DOHH2 (cell line): ENCODE measurements at regions not wholly inside any gene's neighbourhood (a gene's known extent, or its start where the extent isn't known, plus 50 kb on each side); places are given as distances from the start of the nearest gene placed in this dataset.

Source experiments
- H3F3A ChIP-seq: fragments of 200-600 bp; sonication (generic), shearing (Covaris generic); 2 replicates; pipeline ENCODE4 v1.6.0; 2016; ENCODE audit warnings: antibody characterized with exemption, mild to moderate bottlenecking; ENCODE audit not compliant: control insufficient read depth, insufficient read depth
- H3K27ac ChIP-seq: fragments of 200-600 bp; sonication (generic); 2 replicates; pipeline ENCODE4 v1.5.1; 2014; ENCODE audit warnings: low read depth, mild to moderate bottlenecking, low read length, moderate library complexity
- H3K27me3 ChIP-seq: fragments of 200-600 bp; sonication (generic); 2 replicates; pipeline ENCODE4 v1.6.1; 2014; ENCODE audit warnings: mild to moderate bottlenecking, low read length, mixed read lengths; ENCODE audit not compliant: control insufficient read depth
- H3K36me3 ChIP-seq: fragments of 200-600 bp; sonication (generic); 2 replicates; pipeline ENCODE4 v1.6.1; 2014; ENCODE audit warnings: mild to moderate bottlenecking, low read length, moderate library complexity, mixed read lengths; ENCODE audit not compliant: control insufficient read depth
- H3K4me1 ChIP-seq: fragments of 200-600 bp; sonication (generic); 2 replicates; pipeline ENCODE4 v1.6.1; 2014; ENCODE audit warnings: mild to moderate bottlenecking, low read length, mixed read lengths; ENCODE audit not compliant: control insufficient read depth
- H3K4me2 ChIP-seq: fragments of 200-600 bp; sonication (generic); 2 replicates; pipeline ENCODE4 v1.6.0; 2014; ENCODE audit warnings: mild to moderate bottlenecking, low read length, moderate library complexity
- H3K4me3 ChIP-seq: fragments of 200-600 bp; sonication (generic); 2 replicates; pipeline ENCODE4 v1.5.1; 2014; ENCODE audit warnings: mild to moderate bottlenecking, low read length, mixed read lengths
- H3K79me2 ChIP-seq: fragments of 200-600 bp; sonication (generic); 2 replicates; pipeline ENCODE4 v1.6.1; 2014; ENCODE audit warnings: mild to moderate bottlenecking, low read length, mixed read lengths; ENCODE audit not compliant: control insufficient read depth
- H3K9me2 ChIP-seq: fragments of 200-600 bp; sonication (generic); replicated peaks from 2 replicates; pipeline ENCODE4 v1.6.1; 2014; ENCODE audit warnings: mild to moderate bottlenecking, low read length, mixed read lengths; ENCODE audit not compliant: control insufficient read depth
- H3K9me3 ChIP-seq: fragments of 200-600 bp; sonication (generic); 2 replicates; pipeline ENCODE4 v1.6.1; 2014; ENCODE audit warnings: antibody characterized with exemption, low read length, mixed read lengths; ENCODE audit not compliant: control insufficient read depth, insufficient read depth
- H4K20me1 ChIP-seq: fragments of 200-600 bp; sonication (generic); 2 replicates; pipeline ENCODE4 v1.6.0; 2014; ENCODE audit warnings: low read depth, mild to moderate bottlenecking, antibody characterized with exemption, low read length, moderate library complexity; ENCODE audit not compliant: control insufficient read depth, insufficient read depth
- CTCF ChIP-seq: fragments of 200-600 bp; sonication (generic); IDR thresholded peaks from one replicate; pipeline ENCODE4 v1.5.1; 2014; ENCODE audit warnings: antibody characterized with exemption, mild to moderate bottlenecking, low read depth, low read length; ENCODE audit not compliant: poor library complexity, severe bottlenecking
- EZH2phosphoT487 ChIP-seq: fragments of 200-600 bp; sonication (generic); IDR thresholded peaks from 2 replicates; pipeline ENCODE4 v1.6.1; 2017; ENCODE audit warnings: borderline replicate concordance, mild to moderate bottlenecking, antibody characterized with exemption, low read length, moderate library complexity, mixed read lengths

DNA sequence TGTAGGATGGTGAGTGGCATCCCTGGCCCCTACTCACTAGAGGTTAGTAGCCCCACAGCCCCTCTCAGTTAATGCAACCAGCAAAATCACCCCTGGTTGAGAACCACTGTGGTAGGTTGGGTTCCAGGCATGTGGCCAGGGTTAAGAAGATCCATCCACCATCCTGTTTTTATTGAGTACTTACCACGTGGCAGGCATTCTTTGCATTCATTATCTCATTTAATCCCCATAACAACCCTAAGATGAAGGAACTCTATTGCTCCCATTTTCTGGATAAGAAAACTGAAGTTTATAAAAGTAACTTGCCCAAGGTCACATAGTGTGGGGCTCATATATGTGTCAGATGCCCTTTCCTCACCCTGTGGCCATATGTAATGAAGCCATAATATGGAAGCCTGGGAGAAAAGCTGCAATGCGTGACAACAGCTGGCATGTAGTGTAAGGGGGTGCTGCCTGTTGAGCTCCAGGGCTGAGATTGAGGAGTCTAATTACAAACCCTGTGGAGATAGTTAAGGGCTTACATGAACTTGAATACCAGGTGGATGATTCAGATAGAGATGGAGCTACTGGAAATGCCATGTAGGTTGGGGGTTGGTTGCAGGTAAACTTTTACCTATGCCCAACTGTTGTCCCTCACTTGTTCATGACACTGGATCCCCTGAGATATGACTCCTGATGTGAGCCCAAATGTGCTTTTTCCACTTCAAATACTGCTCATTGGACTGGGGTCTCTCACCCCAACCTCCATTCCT is 100.2 kb upstream of the PGRMC2 start:
- H3K27ac ChIP-seq, result no peak overlapping the region

GRCh38 chr4:128386761-128387599 is 99.4 kb upstream of the PGRMC2 start:
- Histone ChIP-seq H3K4me3 (no peak overlapping the region), H3K27ac (no peak overlapping the region), H3K9me3 (no peaks in the 10 kb centered on the region), H3K4me1 (no peaks in the 10 kb centered on the region), H3K4me2 (no peak overlapping the region), H3F3A (no peaks in the 10 kb centered on the region), H3K27me3 (no peaks in the 10 kb centered on the region), H3K9me2 (no peaks in the 10 kb centered on the region), H3K79me2 (no peaks in the 10 kb centered on the region), H3K36me3 (no peaks in the 10 kb centered on the region), H4K20me1 (no peaks in the 10 kb centered on the region)
- TF ChIP-seq EZH2phosphoT487 (no peak), CTCF (no peak)

More for the DNA sequence above, 100.2 kb upstream of the PGRMC2 start:
- TF ChIP-seq CTCF (no peak), EZH2phosphoT487 (no peak)
- Histone ChIP-seq H3K36me3 (no peaks in the 10 kb centered on the region), H3K4me1 (no peaks in the 10 kb centered on the region), H3K27me3 (no peaks in the 10 kb centered on the region), H3K4me2 (no peak overlapping the region), H3F3A (no peaks in the 10 kb centered on the region), H3K79me2 (no peaks in the 10 kb centered on the region), H3K9me2 (no peaks in the 10 kb centered on the region), H4K20me1 (no peaks in the 10 kb centered on the region), H3K4me3 (no peak overlapping the region), H3K9me3 (no peaks in the 10 kb centered on the region)

DNA sequence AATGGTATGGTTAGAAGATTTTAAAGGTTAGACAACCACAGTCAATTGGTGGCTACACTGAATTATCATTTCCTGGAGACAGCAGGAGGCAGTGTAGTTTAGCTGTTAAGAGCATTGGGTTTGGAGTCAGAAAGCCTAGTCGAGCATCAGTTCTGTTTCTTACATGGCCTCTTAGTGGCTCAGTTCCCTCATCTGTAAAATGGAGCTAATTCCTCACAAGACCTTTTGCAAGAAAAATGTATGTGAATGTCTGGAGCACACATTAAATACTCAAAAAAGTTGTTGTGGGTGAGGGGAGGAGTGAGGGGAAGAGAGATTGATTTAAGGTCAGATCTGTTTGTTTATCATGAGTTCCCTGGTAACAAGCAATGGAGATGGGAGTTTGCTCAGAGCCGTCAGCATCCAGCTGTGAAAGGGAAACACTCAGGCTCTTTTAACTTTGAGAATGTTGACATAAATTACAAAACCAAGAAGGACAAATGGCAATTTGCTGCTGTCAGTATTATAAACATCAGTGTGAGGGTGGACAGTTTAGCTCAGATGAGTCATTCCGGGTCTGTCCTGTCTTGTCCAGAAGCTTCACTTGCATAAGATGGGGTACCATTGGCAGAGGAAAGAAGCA is 98.2 kb upstream of the PGRMC2 start:
- Histone ChIP-seq H3K27ac (no peak overlapping the region), H4K20me1 (no peaks in the 10 kb centered on the region), H3K9me3 (no peaks in the 10 kb centered on the region), H3F3A (no peaks in the 10 kb centered on the region), H3K36me3 (no peaks in the 10 kb centered on the region), H3K4me3 (no peak overlapping the region), H3K4me1 (no peaks in the 10 kb centered on the region), H3K4me2 (no peak overlapping the region), H3K79me2 (no peaks in the 10 kb centered on the region), H3K27me3 (no peaks in the 10 kb centered on the region), H3K9me2 (no peaks in the 10 kb centered on the region)
- TF ChIP-seq CTCF, result no peak
- TF ChIP-seq EZH2phosphoT487, result no peak
